ENCODE measurements at regions not wholly inside any gene's neighbourhood (a gene's known extent, or its start where the extent isn't known, plus 50 kb on each side); places are given as distances from the start of the nearest gene placed in this dataset.

DNA sequence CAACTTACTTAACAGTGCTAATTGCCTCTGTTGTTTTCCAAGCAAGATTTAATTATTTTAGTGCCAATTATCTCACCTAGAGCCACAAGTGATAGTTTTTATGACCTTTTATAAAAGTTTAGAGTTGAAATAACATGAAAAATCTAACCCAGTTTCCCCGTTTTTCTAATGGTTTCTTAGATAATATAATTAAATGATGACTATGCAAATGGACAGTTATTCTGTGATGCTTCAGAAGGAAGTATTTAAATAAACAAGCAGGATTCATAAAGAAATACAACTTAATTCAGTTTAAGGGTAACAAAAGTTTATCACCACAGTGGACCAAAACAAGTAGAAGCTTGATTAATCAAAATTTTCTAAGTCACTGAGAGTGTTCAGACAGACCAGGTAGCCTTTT, 721.2 kb upstream of the SOX9 start:
- TF ChIP-seq, protein P1, sequence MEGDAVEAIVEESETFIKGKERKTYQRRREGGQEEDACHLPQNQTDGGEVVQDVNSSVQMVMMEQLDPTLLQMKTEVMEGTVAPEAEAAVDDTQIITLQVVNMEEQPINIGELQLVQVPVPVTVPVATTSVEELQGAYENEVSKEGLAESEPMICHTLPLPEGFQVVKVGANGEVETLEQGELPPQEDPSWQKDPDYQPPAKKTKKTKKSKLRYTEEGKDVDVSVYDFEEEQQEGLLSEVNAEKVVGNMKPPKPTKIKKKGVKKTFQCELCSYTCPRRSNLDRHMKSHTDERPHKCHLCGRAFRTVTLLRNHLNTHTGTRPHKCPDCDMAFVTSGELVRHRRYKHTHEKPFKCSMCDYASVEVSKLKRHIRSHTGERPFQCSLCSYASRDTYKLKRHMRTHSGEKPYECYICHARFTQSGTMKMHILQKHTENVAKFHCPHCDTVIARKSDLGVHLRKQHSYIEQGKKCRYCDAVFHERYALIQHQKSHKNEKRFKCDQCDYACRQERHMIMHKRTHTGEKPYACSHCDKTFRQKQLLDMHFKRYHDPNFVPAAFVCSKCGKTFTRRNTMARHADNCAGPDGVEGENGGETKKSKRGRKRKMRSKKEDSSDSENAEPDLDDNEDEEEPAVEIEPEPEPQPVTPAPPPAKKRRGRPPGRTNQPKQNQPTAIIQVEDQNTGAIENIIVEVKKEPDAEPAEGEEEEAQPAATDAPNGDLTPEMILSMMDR (IDR thresholded peaks at IDR 0.05), result no peak
- TF ChIP-seq POLR2A (IDR thresholded peaks at IDR 0.05), result no peak

Measured in Peyer's patch (tissue), 4 donors.